ENCODE measurements at regions not wholly inside any gene's neighbourhood (a gene's known extent, or its start where the extent isn't known, plus 50 kb on each side); places are given as distances from the start of the nearest gene placed in this dataset.

DNA sequence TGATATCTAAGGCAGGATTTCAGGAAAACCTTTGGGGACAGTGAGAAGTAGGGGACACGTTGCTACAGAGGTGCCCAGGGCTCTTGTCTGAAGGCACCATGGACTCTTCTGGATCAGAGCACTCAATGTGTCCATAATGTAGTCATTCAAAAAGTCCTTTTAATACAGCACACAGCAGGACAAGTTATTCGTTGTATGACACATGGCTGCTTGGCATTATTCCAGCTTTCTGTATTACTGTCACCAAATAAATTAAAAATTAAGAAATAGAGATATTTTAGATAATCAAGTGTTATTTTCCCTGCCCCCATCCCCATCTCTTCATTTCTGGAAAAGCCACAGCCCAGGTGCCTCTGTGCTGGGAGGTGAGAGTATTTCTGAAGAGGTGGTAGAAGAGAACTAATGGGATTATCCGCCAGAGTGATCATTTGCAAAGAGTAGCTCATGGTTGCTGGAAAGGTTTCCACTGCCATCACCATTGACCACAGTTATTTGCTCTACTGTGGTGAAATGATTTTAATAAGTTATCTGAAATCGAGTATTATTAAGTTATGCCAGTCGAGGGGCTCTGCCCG lies 83.0 kb downstream of the CXCL12 start:
- TF ChIP-seq, protein P1, sequence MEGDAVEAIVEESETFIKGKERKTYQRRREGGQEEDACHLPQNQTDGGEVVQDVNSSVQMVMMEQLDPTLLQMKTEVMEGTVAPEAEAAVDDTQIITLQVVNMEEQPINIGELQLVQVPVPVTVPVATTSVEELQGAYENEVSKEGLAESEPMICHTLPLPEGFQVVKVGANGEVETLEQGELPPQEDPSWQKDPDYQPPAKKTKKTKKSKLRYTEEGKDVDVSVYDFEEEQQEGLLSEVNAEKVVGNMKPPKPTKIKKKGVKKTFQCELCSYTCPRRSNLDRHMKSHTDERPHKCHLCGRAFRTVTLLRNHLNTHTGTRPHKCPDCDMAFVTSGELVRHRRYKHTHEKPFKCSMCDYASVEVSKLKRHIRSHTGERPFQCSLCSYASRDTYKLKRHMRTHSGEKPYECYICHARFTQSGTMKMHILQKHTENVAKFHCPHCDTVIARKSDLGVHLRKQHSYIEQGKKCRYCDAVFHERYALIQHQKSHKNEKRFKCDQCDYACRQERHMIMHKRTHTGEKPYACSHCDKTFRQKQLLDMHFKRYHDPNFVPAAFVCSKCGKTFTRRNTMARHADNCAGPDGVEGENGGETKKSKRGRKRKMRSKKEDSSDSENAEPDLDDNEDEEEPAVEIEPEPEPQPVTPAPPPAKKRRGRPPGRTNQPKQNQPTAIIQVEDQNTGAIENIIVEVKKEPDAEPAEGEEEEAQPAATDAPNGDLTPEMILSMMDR (IDR thresholded peaks at IDR 0.05) = no peak
- TF ChIP-seq POLR2A (IDR thresholded peaks at IDR 0.05) = no peak
